NCI-H748 (cell line): ENCODE measurements at regions not wholly inside any gene's neighbourhood (a gene's known extent, or its start where the extent isn't known, plus 50 kb on each side); places are given as distances from the start of the nearest gene placed in this dataset.

Experiments
- DNase-seq: peaks from one replicate; lab custom pipeline; 2025; ENCODE audit not compliant: unreplicated experiment; lab: John Stamatoyannopoulos, UW

DNA sequence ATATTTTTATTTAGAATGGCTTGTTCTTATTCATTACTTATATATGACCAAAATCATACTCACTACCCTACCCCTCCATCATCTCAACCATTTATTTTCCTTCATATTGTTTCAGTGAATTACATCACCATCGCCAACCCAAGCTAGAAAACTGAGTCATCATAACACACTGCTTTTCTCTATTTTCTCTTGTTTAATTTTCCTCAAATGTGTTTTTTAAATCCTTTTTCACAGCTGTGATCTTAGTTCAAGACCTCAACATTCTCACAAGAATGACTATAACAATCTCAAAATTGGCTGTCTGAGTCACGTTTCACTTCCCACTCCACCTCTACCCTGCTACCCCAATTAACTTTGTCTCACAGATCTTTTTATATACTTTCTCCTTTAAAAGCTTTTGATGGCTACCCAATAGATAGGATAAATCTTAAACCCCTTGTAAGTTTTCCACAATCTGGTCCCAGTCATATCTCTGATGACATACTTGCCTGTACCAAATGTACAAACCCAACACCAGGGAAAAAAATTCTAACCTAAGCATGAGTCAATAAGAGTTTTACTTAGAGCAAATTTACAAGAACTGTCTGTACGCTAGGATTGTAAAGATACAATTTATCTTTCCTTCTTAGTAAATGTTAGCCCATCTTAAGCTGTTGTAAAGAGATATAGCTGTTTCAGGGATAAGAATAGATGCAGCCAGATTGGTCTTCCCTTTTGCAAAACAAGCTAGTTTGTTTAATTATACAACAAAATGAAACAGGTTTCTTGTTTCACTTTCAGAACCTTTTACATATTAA, 635.1 kb upstream of the SLC39A10 start:
- DNase-seq: no peak

DNA sequence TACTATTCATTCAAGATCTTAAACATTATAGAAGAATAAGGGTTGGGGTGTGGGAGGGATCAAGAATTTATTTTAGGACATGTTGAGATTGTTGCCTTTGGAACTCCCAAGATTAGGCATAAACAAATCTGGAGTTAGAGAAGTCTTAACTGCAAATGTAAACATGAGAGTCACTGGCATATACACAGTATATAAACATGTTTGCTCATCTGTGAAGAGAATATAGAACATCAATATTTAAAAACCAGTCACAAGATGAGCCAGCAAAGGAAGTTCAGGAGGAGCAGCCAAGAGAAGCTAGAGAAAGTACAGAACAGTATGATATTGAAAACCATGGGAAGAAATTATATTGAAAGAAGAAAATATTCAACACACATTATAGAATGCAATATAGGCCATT, 638.6 kb upstream of the SLC39A10 start:
- DNase-seq: no peak

DNA sequence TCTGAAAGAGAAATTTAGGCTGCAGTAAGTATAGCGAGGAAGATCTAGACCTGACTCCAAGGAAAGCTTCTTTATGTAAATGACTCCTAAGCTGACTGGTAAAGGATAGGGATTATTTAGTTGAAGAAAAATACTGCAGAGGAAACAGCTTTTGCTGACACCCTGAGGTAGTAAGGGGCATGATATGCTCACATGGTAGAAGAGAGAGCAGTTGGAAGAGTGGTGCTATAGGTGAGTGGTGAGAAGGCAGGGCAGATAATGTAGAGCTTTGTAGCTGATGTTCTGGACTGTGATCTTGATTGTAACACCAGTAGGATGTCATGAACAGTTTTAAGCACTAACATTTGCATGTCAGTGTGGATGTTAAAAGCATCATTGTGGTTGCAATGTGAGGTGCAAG, 639.1 kb upstream of the SLC39A10 start:
- no peak for DNase-seq

DNA sequence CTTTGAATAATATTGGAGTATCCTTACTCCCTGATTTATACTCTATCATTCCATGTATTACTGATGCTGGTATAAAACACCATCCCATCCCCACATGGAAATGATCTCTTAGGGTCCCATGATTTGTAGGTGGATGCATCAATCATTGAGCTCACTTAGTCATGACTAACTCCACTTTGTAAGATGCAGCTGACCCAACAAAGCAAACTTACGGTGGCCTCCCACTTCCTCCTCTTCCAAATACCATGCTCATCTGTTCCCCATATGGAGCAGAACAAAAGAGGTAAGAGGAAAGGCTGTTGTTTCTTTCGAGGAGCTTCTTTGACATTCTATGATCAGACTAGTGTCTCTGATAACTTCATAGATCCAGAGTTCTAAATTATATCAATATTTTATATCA, 640.2 kb upstream of the SLC39A10 start:
- DNase-seq: no peak

DNA sequence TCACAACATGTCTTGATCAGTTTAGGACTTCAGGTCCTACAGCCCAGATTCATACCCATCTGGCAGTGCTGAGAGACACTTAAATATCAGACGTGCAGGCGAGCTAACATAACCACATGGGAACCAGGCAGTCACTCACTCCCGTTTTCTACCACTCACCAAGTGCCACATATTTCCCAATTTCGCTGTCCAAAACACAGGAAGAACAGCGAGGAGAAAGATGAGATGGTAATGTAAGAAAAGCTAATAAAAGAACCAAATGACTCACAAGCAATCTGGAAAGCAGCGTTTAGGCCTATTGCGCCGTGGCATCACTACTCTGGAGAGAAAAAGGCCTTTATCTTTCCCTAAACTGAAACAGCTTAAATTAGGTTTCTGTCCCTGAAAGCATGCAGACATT, 647.8 kb upstream of the SLC39A10 start:
- no peak for DNase-seq

DNA sequence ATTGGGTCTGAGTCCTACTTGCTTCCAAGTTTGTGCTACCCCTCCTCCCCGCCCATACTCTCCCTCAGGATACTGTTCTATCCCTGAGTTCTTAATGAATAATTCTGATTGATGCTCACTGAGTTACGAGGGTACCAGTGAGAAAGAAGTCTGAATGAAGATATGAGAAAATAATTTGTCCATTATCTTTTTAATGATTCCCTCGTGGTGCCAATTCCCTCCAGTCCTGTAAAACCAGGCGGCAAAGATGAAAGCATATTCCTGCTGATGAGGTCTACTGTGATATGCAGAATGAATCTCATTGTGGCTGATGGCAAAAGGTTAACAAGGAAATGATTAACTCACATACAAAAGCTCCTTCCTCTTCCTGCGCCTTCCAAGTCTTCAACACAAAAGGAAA, 650.2 kb upstream of the SLC39A10 start:
- DNase-seq: no peak

DNA sequence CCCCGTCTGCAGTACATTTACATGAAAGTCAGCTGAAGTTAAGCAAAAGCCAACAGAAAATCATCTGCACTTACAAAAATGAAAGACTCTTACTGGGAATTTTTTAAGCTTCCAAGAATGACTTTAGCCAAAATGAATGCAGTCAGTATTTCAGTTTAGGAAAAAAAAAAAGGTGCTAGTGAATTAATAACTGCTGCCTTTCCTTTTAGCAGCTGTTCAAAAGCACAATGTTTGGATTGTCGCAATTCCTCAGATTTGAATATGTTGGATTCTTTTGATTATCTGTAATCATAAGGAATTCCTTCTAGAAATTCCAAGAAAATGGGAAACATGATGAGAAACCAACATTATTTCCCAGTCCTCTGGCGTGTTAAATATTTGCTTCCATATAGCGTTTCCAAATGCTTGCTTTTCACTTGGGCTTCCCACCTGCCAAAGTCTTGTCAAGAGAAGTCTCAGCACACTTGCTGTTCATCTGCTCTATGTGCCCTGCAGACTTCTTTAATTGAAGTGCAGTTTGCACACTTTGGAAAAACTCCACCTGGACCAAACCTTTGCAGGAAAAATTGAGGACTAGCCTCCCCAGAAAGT, 653.0 kb upstream of the SLC39A10 start:
- no peak for DNase-seq

DNA sequence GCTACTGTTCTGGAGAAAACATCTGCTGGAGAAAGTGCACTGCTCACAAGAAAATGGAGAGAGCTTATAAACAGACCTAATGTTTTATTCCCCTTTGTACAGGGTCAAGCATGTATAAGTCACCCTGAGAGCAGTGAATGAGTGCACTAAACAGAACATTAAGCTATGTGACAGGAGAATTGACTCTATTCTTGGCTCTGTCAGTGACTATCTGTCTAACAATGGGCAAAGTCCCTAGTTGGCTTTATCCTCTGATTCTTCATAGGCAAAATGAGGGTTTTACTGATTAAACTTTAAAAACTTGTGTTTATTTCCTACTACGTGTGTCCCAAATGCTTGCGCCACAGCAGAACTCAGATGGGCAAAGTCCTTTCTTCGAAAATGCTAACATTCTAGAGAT, 655.1 kb upstream of the SLC39A10 start:
- no peak for DNase-seq

DNA sequence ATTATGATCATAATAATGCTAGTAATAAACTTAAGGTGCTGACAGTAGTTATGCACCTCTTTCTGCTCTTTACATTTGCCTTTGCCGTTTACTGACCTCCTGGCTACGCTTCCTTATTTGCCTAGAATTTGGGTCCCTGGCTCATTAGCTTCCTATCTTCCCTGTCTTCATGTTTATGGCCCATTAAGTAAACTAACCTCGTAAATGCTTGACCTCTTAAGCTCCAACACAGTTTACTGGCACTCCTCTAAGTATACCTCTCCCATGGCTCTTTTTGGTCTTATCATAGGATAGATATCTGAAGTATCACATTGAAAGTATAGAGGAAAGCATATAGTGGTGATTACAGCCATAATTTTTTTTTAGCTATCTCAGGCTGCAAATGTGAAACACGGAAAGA, 657.3 kb upstream of the SLC39A10 start:
- peak; percentile 7 for DNase-seq

DNA sequence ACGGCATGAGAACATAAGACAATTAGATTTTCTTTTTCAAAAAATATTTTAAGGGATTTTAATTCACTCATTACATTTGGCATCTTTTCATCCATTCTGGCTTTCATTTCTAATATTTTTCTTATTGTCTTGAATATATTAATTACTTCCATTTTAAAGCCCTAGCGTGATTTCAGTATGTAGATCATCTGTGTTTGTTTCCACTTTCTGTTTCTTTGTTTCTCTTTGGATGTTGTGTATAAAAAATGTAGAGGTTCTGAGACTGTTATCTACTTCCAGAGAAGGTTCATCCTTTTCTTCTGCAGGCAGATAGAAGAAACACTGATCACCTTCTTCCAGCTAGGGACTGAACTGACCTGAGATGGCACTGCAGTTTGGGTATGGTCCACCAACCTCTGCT, 664.4 kb upstream of the SLC39A10 start:
- no peak for DNase-seq

DNA sequence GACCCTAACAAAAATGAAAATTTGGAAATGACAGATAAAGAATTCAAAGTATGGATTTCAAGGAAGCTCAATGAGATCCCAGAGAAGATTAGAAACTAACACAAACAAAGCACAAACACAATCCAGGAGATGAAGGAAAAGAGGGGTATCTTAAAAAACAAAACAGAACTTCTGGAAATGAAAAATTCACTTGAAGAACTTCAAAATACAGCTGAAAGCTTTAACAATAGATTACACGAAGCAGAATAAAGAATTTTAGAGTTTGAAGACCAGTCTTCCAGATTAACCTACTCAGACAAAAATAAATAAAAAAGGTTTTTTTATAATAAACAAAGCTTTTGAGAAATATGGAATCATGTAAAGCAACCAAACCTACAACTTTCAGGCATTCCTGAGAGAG, 671.8 kb upstream of the SLC39A10 start:
- DNase-seq: no peak

DNA sequence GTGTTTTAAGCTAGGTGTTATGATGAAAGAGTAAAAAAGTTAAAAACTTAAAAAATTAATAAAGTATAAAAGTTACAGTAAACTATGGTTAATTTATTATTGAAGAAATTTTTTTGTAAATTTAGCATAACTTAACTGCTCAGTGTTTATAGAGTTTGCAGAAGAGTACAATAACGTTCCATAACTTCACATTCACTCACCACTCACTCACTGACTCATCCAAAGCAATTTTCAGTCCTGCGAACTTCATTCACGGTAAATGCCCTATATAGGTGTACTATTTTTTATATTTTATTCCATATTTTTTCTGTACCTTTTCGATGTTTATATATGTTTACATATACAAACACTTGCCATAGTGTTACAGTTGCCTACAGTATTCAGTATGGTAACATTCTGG, 694.8 kb upstream of the SLC39A10 start:
- no peak for DNase-seq

DNA sequence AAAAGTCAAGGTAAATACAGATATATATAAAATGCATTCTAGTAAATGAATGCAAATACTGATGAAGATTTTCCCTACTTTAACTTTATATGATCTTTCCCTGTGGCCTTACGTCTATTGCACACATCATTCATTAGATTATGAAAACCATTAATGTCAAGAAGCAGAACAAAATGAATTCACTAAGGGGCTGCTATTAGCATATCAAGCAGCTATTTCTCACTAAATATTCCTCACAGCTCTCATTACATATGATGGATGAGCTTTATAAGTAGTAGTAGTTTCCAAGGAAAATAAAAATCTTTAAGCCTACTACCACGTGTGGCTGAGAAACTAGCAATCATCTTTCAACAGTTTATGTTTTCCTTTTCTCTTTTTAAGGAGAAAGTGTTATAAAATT, 702.8 kb upstream of the SLC39A10 start:
- no peak for DNase-seq

DNA sequence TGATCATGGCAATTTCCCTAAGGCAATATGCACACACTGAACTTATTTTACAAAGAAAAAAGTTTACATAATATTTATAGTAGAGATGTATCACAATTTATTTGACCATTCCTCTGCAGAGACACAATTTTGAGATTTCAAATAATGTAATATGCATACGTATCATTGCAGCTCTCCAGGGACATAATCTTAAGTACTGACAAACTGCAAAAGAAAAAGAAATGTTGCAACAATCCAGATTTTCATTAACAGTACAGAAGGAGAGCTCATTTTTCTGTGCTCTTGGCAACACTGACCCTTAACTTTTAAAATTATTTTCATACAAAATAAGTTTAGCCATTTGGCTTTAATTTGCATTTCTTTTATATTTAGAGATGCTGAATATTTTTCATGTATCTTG, 710.2 kb upstream of the SLC39A10 start:
- no peak for DNase-seq

DNA sequence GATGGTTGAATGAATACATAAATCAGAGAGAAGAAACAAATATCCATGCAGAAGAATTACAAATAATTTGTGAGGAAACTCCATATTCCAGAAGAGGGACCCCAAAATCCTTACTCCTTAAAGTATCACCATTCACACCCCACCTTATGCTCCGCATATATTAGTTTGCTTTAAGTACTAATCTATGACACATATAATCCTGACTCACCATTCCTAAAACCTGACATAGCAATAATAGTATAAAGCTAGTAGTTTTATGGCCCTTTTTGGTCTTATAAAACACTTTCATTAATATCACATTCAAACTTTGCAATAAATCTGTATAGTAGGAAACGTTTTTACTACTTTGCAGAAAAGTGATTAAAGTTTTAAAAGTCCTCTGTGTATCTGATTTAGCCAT, 719.0 kb upstream of the SLC39A10 start:
- DNase-seq: no peak

DNA sequence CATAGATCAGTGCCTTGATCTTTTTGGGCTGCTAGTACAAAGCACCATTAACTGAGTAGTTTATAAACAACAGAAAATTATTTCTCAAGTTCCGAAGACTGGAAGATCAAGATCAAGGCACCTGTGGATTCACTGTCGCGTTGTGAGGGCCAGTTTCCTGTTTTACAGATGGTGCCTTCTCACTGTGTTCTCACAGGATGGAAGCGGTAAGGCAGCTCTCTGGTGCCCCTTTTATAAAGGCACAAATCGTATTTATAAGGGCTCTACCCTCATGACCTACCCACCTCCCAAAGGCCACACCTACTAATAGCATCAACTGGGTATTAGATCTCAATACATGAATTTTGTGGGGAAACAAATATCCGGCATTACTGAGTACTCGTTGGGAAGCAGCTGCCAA, 729.5 kb upstream of the SLC39A10 start:
- no peak for DNase-seq

DNA sequence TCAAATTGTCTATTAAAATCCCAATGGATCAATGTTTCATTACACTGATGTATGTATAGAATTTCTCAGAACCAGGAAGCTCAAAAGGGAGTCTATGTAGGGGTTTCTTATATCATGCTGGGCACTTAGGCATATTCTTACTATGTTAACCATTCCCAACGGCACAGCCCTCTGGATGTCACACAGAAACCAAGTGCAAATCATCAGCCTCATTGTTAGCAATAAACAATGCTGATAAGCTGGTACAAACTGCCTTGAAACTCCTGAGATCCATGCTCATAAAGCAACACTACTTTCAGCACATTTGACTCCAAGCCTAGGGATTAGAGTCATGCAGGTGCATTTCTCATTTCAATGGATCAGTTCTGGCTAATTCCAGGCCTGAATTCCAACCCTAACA, 730.2 kb upstream of the SLC39A10 start:
- no peak for DNase-seq

DNA sequence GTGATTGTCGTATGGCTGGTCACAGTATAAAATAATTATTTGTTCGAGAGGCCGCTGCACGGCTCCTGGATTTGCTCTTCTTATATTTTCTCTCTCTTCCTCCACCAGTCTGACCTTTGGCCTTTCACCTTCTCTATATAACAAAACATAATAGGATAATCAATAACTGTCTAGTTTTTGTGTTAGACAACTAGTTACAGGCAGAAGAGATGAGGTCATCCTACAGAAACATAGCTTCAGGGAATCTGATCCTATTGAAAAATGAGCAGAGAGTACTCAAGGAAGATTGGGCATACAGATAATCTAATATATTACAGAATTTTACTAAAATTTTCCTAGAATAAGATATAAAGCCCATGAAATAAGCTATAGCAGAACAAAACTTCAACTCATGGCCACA, 731.3 kb upstream of the SLC39A10 start:
- no peak for DNase-seq

DNA sequence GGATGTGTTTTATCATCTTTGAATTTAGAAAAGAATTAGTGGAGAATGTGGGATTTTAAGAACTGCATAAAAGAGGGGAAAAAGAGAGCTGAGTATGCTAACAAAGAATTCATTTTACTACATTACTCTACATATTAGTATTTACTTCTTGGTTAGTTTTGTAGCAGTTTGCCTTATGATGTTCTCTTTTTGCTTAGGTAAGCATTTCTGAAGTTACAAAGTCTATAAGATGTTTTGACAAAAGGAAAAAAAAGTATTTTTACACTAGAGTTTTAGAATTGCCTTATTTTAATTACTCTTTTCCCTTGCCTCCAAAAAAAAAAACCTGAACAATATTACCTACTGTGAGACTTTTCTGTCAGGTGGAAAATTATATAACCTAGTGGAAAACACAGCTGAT, 739.5 kb upstream of the SLC39A10 start:
- no peak for DNase-seq

DNA sequence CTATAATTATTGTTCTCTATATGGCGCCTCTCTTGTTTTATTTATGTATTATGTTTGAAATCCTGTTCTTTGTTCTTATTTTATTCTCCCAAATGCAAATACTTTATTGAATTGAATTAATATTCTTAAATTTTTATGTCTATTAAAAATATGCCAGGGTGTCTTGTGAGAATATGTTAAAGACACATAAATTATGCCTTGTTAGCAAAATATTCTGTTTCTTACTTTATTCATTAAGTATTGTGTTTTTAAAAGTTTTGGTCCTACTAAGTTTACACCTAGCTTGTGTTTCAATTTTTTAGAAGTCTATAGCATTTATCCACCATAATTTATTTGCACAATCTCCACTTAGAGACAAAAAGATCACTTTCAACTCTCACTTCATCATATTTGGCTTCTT, 741.5 kb upstream of the SLC39A10 start:
- no peak for DNase-seq

DNA sequence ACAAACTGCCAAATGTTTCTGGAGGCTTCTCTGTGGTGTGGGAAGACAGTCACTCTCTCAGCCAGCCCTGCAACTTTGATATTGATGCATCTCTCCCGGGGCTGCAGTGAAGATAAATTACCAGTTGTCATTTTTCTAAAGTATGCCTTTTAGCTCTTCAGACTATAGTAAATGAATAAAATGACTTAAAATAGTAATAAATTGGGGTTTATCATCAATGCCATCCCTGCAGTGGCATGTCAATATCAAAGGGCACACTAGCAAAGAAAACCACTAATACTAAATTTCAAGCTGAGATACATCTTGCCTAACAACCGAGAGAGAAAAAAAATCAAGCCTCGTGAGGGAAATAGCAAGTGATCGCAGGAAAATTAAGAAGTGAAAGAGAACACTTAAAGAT, 749.5 kb upstream of the SLC39A10 start:
- no peak for DNase-seq

DNA sequence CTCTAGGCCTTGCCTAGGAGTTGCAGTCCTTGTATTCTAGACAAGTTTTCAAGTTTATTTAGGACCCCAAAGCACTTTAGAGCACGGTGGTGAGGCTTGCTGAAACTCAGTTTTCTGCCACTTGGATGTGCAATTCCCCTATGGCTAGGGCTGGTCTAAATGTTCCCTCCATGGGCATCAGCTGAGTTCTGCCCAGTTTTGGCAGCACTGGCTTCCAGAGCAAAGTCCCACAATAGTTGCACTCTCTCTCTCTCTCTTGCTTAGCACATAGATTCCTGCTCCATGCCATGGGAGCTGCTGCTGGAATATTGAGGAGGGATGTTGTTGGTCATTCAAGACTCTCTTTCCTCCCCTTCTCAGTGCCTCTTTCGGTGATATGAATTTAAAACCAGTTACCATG, 760.2 kb upstream of the SLC39A10 start:
- no peak for DNase-seq

DNA sequence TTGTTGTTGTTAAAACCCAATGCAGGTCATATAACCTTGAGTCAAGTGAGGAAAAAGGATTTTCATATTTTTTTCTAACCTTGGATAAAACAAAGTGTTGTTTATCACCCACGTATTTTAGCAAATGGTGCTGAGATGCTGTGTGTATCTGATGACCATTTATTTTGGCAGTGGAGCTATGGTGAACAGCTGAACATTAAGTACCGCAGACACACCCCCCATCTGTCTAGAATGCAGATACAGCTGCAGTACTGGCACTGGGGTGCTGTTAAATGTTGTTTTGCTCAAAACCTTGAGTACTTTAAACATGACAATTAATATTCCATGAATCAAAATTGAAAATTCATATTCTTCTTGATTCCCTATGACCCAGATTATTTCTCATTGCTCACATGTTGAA, 773.3 kb upstream of the SLC39A10 start:
- DNase-seq: no peak
